Fibroblast of lung (primary cell): ENCODE measurements at regions not wholly inside any gene's neighbourhood (a gene's known extent, or its start where the extent isn't known, plus 50 kb on each side); places are given as distances from the start of the nearest gene placed in this dataset.

Source experiments
- DNase-seq, 2 donors: peaks; one replicate each; pipeline versions ENCODE4 v3.0.0 to v3.0.0-alpha.2; 2010; ENCODE audit warnings: low read depth in 2 of 2
- H2AFZ ChIP-seq: 2 replicates; pipeline ENCODE4 v1.5.1; 2012; ENCODE audit warnings: low read length, control low read depth, inconsistent platforms
- H3K27ac ChIP-seq: 2 replicates; pipeline ENCODE4 v1.5.1; 2011; ENCODE audit warnings: low read length, control low read depth; ENCODE audit not compliant: insufficient read depth
- H3K27me3 ChIP-seq: 2 replicates; pipeline ENCODE4 v1.5.1; 2011; ENCODE audit warnings: mild to moderate bottlenecking, low read length; ENCODE audit not compliant: control insufficient read depth, insufficient read depth
- H3K36me3 ChIP-seq: 2 replicates; pipeline ENCODE4 v1.5.1; 2011; ENCODE audit warnings: low read length; ENCODE audit not compliant: control insufficient read depth, insufficient read depth
- H3K4me1 ChIP-seq: 2 replicates; pipeline ENCODE4 v1.5.1; 2011; ENCODE audit warnings: low read length; ENCODE audit not compliant: control insufficient read depth, insufficient read depth; ENCODE audit errors: extremely low read depth
- H3K4me2 ChIP-seq: 2 replicates; pipeline ENCODE4 v1.5.1; 2011; ENCODE audit warnings: low read length, control low read depth; ENCODE audit not compliant: insufficient read depth; ENCODE audit errors: extremely low read depth
- H3K4me3 ChIP-seq, 4 experiments: fragments of 200-600 bp in 1 of 4; sonication (generic) in 1 of 4; replicated peaks in 1 of 4; 2 replicates each; pipeline ENCODE4 v1.5.1; 2011 to 2016; ENCODE audit warnings: low read length in 4 of 4, low read depth in 3 of 4, mild to moderate bottlenecking in 3 of 4, control low read depth in 2 of 4, inconsistent platforms in 1 of 4, mixed read lengths in 1 of 4; ENCODE audit not compliant: insufficient read depth in 1 of 4; ENCODE audit errors: control extremely low read depth in 1 of 4
- H3K79me2 ChIP-seq: 2 replicates; pipeline ENCODE4 v1.5.1; 2012; ENCODE audit warnings: mild to moderate bottlenecking, low read length, inconsistent platforms; ENCODE audit not compliant: control insufficient read depth, insufficient read depth
- H3K9ac ChIP-seq: 2 replicates; pipeline ENCODE4 v1.5.1; 2011; ENCODE audit warnings: mild to moderate bottlenecking, low read length, control low read depth; ENCODE audit not compliant: insufficient read depth
- H3K9me3 ChIP-seq: 2 replicates; pipeline ENCODE4 v1.5.1; 2012; ENCODE audit warnings: low read depth, low read length; ENCODE audit not compliant: control insufficient read depth, insufficient read depth
- H4K20me1 ChIP-seq: 2 replicates; pipeline ENCODE4 v1.5.1; 2011; ENCODE audit warnings: low read length; ENCODE audit not compliant: control insufficient read depth, insufficient read depth; ENCODE audit errors: extremely low read depth
- CTCF ChIP-seq, 2 donors: IDR thresholded peaks in 1 of 2; conservative IDR thresholded peaks in 1 of 2; 1 replicate in 1 of 2; 2 replicates in 1 of 2; pipeline ENCODE4 v1.5.1; 2011 to 2012; ENCODE audit warnings: low read length in 2 of 2, control low read depth in 1 of 2, inconsistent platforms in 1 of 2, low read depth in 1 of 2, mild to moderate bottlenecking in 1 of 2
- EZH2 ChIP-seq: IDR thresholded peaks from 2 replicates; pipeline ENCODE4 v1.5.1; 2012; ENCODE audit warnings: low read length, control low read depth, mild to moderate bottlenecking; ENCODE audit errors: missing control alignments

- TF ChIP-seq EZH2 (no peak), CTCF (conservative IDR thresholded peaks at IDR 0.05 in 1 of 2, IDR thresholded peaks at IDR 0.05 in 1 of 2; ENCODE audit: low read depth in 1 of 2, low read length in 2 of 2) (no peak)
- Histone ChIP-seq H4K20me1 (no peaks in the 10 kb centered on the region), H2AFZ (no peak overlapping the region), H3K79me2 (no peaks in the 10 kb centered on the region), H3K27me3 (no peaks in the 10 kb centered on the region), H3K4me2 (no peak overlapping the region), H3K4me3 (no peak overlapping the region), H3K9me3 (no peaks in the 10 kb centered on the region), H3K36me3 (no peaks in the 10 kb centered on the region), H3K9ac (no peak overlapping the region), H3K4me1 (peaks cover 2% of the 10 kb centered on the region), H3K27ac (no peak overlapping the region)
- no peak for DNase-seq
These were observed 169.5 kb downstream of the OTOR start for GRCh38 chr20:16917636-16918035.

GRCh38 chr20:16918366-16918765 is 170.2 kb downstream of the OTOR start:
- peaks cover 3% of the 10 kb centered on the region for H3K4me1 ChIP-seq
- no peak overlapping the region for H3K4me3 ChIP-seq
- no peak overlapping the region for H3K27ac ChIP-seq
- TF ChIP-seq EZH2, result no peak
- TF ChIP-seq CTCF (conservative IDR thresholded peaks at IDR 0.05 in 1 of 2, IDR thresholded peaks at IDR 0.05 in 1 of 2; ENCODE audit: low read depth in 1 of 2, low read length in 2 of 2), result no peak
- H3K79me2 ChIP-seq, result no peaks in the 10 kb centered on the region
- no peak overlapping the region for H3K4me2 ChIP-seq
- H2AFZ ChIP-seq, result no peak overlapping the region
- H3K9ac ChIP-seq, result no peak overlapping the region
- no peaks in the 10 kb centered on the region for H3K27me3 ChIP-seq
- H3K36me3 ChIP-seq, result no peaks in the 10 kb centered on the region
- H3K9me3 ChIP-seq, result no peaks in the 10 kb centered on the region
- DNase-seq, result no peak
- H4K20me1 ChIP-seq, result no peaks in the 10 kb centered on the region

- Histone ChIP-seq H3K36me3 (no peaks in the 10 kb centered on the region), H3K9ac (no peak overlapping the region), H2AFZ (no peak overlapping the region), H3K4me1 (peaks cover 9% of the 10 kb centered on the region), H3K27me3 (no peaks in the 10 kb centered on the region), H4K20me1 (no peaks in the 10 kb centered on the region), H3K79me2 (no peaks in the 10 kb centered on the region), H3K9me3 (no peaks in the 10 kb centered on the region), H3K27ac (no peak overlapping the region), H3K4me3 (no peak overlapping the region), H3K4me2 (no peak overlapping the region)
- no peak for DNase-seq
- TF ChIP-seq CTCF (conservative IDR thresholded peaks at IDR 0.05 in 1 of 2, IDR thresholded peaks at IDR 0.05 in 1 of 2; ENCODE audit: low read depth in 1 of 2, low read length in 2 of 2), result no peak
- TF ChIP-seq EZH2, result no peak
These were observed 171.7 kb downstream of the OTOR start for GRCh38 chr20:16919841-16920240.
